ENCODE measurements at regions not wholly inside any gene's neighbourhood (a gene's known extent, or its start where the extent isn't known, plus 50 kb on each side); places are given as distances from the start of the nearest gene placed in this dataset.

DNA sequence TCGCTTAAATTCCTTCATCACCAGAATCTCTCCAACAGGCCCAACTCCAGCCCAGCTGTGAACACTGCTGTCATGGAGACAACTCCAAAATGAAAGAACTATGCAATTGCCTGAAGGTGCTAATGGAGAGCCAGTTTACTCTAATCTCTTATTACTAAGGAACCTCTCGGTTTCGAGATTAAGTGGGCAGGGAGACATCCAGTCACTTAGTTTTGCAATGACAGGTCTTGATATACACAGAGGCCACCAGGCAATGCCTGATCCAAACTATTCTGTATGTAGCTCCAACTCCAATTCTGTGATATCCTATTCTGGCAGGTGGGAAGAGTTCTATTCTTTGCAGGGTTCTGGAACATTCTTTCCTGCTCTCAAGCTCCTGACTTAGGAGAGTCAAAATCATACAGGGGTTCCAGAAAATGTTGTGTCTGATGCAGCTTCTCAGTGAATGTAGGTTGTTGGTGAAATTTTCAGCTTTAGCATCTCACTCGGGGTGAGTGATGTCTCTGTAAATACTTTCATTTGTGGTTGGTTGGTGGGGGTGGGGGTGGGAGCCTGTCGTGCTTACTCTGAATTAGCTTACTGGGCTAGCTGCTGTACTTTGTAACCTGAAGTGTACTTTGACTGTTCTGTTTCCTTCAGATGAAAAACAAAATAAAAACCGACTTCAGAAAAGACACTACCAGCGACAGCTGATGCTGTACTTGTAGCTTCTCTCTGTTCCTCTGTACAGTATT, 170.9 kb downstream of the PALM2AKAP2 start:
- Histone ChIP-seq H3K27me3 (ENCODE audit: insufficient read depth, low read length) (no peaks in the 10 kb centered on the region), H2AFZ (ENCODE audit: low read depth, low read length) (no peak overlapping the region), H3K36me3 (ENCODE audit: insufficient read depth, low read length) (no peaks in the 10 kb centered on the region), H3K4me1 (ENCODE audit: insufficient read depth, low read length) (no peaks in the 10 kb centered on the region), H3K4me3 (ENCODE audit: low read length) (no peak overlapping the region), H3K9me3 (ENCODE audit: low read length) (no peaks in the 10 kb centered on the region)

DNA sequence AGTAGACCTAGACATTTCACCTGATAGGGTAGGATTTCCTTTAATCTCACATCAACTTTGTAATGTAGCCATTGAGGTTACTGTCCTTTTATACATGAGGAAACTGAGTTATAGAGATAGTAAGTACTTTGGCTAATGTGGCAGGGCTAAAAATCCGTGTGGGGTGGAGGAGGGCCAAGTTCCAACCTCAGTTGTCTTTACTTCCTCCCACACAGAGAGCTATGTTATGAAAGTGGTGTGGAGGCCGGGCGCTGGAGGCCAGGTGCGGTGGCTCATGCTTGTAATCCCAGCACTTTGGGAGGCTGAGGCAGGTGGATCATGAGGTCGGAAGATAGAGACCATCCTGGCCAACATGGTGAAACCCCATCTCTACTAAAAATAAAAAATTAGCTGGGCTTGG, 173.3 kb downstream of the PALM2AKAP2 start:
- H3K4me1 ChIP-seq (ENCODE audit: insufficient read depth, low read length), result no peaks in the 10 kb centered on the region
- no peaks in the 10 kb centered on the region for H3K9me3 ChIP-seq (ENCODE audit: low read length)
- no peaks in the 10 kb centered on the region for H3K36me3 ChIP-seq (ENCODE audit: insufficient read depth, low read length)
- H2AFZ ChIP-seq (ENCODE audit: low read depth, low read length), result no peak overlapping the region
- no peak overlapping the region for H3K4me3 ChIP-seq (ENCODE audit: low read length)
- H3K27me3 ChIP-seq (ENCODE audit: insufficient read depth, low read length), result no peaks in the 10 kb centered on the region

DNA sequence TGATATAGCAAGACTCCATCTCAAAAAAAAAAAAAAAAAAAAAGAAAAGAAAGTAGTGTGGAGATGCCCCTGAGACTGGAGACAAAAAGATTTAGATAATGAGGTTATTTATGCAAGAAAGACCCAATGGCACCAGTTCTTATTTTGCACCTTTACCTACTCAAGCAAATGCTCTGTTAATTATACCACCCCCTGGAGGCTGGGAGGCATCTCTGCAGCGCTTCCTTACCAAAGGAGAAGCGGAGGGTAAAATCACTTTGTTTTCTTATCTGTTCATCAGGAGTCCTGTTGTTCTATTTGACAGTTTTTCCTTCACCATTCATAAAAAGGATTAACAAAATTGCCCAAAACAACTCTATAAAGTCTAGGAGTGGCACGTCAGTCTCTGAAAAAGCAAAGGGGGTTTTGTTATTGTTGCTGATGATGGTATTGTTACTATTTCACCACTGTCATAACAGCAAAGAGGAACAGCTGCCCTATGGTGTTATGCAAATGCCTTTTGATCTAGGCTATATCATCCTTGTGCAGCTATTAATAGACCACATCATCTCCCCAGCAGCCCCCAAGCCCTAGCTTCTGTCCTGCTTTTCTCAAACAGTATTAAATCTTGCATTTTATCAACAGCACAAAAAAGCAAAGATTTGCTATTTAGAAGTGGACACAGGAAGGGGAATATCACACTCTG, 174.0 kb downstream of the PALM2AKAP2 start:
- Histone ChIP-seq H3K4me3 (ENCODE audit: low read length) (no peak overlapping the region), H2AFZ (ENCODE audit: low read depth, low read length) (no peak overlapping the region), H3K4me1 (ENCODE audit: insufficient read depth, low read length) (no peaks in the 10 kb centered on the region), H3K36me3 (ENCODE audit: insufficient read depth, low read length) (no peaks in the 10 kb centered on the region), H3K9me3 (ENCODE audit: low read length) (no peaks in the 10 kb centered on the region), H3K27me3 (ENCODE audit: insufficient read depth, low read length) (no peaks in the 10 kb centered on the region)

DNA sequence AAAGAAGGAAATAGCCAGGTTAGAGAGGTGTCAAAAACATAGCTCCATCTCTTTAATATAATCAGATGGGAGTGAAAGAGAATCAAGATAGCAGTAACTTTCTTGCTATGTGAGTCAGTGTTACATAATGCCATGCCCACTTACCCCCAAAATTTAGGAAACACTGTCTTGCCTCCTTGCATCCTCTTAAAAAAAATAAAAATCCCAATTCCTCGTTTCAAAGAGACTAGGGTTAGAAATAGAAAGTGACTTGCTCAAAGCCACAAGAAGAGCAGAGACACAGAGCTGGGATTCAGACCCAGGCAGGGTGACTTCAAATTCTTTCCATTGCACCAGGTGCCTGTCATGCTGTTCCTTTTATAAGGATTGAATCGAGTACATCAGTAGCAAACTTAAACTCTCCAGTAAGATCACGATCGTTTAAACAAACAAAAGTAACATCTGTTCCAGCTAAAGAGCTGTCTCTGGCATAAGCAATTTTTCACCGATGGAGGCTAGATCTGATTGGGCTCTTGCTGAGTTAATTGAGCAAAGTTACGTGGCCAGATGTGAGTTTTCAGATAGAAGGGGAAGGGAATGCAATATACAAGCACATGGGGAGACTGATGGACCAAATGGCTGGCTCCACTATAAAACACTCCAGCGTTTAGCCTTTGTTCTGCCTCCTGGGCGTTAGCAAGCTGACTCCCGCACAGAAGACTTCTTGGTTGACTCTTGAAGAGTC, 176.9 kb downstream of the PALM2AKAP2 start:
- Histone ChIP-seq H3K36me3 (ENCODE audit: insufficient read depth, low read length) (no peaks in the 10 kb centered on the region), H3K4me3 (ENCODE audit: low read length) (no peak overlapping the region), H3K27me3 (ENCODE audit: insufficient read depth, low read length) (no peaks in the 10 kb centered on the region), H2AFZ (ENCODE audit: low read depth, low read length) (no peak overlapping the region), H3K9me3 (ENCODE audit: low read length) (no peaks in the 10 kb centered on the region), H3K4me1 (ENCODE audit: insufficient read depth, low read length) (no peaks in the 10 kb centered on the region)

DNA sequence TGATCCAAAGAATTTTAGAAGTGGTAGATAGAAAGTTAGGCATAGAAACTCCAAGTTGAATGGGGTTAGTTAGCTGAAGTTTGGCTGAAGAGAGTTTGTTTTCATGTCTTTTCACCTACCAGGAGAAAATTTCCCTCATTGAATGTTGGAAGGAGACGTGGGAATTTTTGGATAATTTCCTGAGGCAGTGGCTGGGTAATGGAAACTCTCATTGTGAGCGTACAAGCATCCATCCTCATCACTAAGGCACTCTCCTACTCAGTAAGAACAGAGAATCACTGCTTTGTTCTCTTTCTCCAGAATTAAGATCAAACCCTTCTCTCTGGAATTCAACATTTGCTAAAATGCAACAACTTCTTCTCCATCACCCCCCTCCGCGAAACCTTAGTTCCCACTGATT, 179.7 kb downstream of the PALM2AKAP2 start:
- no peaks in the 10 kb centered on the region for H3K9me3 ChIP-seq (ENCODE audit: low read length)
- H3K4me3 ChIP-seq (ENCODE audit: low read length), result no peak overlapping the region
- no peaks in the 10 kb centered on the region for H3K4me1 ChIP-seq (ENCODE audit: insufficient read depth, low read length)
- no peak overlapping the region for H2AFZ ChIP-seq (ENCODE audit: low read depth, low read length)
- H3K27me3 ChIP-seq (ENCODE audit: insufficient read depth, low read length), result no peaks in the 10 kb centered on the region
- no peaks in the 10 kb centered on the region for H3K36me3 ChIP-seq (ENCODE audit: insufficient read depth, low read length)

DNA sequence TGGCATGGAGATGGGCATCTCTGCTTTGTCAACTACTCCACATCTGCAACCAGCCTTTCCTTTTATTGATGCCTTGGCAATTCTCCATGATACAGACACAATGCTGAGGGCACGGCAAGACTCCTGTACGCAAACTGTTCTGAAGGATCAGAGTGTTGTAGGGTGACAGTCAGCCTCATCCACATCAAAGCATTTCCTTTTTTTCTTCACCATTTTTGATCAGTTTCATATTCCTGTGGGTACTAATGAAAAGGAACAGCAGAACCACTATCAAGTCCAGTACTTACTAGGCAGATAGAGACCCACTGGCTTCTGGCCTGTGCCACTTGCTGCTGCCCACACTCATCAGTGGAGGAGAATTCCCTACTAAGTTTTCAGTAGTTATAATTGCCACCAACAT, 181.6 kb downstream of the PALM2AKAP2 start:
- Histone ChIP-seq H3K4me3 (ENCODE audit: low read length) (no peak overlapping the region), H3K4me1 (ENCODE audit: insufficient read depth, low read length) (no peaks in the 10 kb centered on the region), H3K36me3 (ENCODE audit: insufficient read depth, low read length) (no peaks in the 10 kb centered on the region), H3K9me3 (ENCODE audit: low read length) (no peaks in the 10 kb centered on the region), H2AFZ (ENCODE audit: low read depth, low read length) (no peak overlapping the region), H3K27me3 (ENCODE audit: insufficient read depth, low read length) (no peaks in the 10 kb centered on the region)

DNA sequence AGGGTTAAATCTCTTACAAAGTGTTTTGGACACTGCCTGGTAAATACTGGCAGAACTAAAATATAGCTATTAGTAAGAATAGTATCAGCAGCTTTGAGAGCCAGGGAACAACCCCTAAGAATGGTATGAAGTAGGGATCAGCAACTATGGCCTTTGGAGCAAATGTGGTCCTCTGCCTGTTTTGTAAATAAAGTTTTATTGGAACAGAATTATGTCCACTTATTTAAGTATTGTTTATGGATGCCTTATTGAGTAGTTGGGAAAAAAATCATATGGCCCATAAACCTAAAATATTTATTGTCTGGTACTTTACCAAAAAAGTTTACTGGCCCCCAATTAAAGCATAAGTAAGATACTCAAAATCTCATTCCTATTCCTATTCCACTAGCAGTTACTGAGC, 182.2 kb downstream of the PALM2AKAP2 start:
- H3K27me3 ChIP-seq (ENCODE audit: insufficient read depth, low read length), result no peaks in the 10 kb centered on the region
- H3K36me3 ChIP-seq (ENCODE audit: insufficient read depth, low read length), result no peaks in the 10 kb centered on the region
- H3K4me3 ChIP-seq (ENCODE audit: low read length), result no peak overlapping the region
- no peaks in the 10 kb centered on the region for H3K4me1 ChIP-seq (ENCODE audit: insufficient read depth, low read length)
- H3K9me3 ChIP-seq (ENCODE audit: low read length), result no peaks in the 10 kb centered on the region
- no peak overlapping the region for H2AFZ ChIP-seq (ENCODE audit: low read depth, low read length)

DNA sequence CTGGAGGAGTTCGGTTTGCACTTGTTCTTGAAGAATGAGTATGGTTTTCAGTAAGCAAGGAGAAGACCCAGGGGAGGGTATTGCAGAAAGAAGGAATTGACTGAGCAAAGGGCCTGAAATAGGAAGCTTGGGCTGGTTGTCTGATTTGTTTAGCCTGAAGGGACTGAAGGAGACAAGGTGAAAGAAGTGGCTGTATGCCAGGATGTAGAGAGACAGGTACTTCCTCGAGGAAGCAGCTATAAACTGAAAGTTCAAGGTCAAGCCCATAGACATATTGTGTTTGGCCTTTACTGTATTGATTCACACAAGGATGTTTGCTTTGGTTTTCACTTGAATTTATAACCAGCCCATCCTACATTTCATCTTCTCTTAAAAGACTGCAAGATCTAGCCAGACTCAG, 183.1 kb downstream of the PALM2AKAP2 start:
- Histone ChIP-seq H3K27me3 (ENCODE audit: insufficient read depth, low read length) (no peaks in the 10 kb centered on the region), H3K4me1 (ENCODE audit: insufficient read depth, low read length) (no peaks in the 10 kb centered on the region), H3K9me3 (ENCODE audit: low read length) (no peaks in the 10 kb centered on the region), H3K36me3 (ENCODE audit: insufficient read depth, low read length) (no peaks in the 10 kb centered on the region), H2AFZ (ENCODE audit: low read depth, low read length) (no peak overlapping the region), H3K4me3 (ENCODE audit: low read length) (no peak overlapping the region)

DNA sequence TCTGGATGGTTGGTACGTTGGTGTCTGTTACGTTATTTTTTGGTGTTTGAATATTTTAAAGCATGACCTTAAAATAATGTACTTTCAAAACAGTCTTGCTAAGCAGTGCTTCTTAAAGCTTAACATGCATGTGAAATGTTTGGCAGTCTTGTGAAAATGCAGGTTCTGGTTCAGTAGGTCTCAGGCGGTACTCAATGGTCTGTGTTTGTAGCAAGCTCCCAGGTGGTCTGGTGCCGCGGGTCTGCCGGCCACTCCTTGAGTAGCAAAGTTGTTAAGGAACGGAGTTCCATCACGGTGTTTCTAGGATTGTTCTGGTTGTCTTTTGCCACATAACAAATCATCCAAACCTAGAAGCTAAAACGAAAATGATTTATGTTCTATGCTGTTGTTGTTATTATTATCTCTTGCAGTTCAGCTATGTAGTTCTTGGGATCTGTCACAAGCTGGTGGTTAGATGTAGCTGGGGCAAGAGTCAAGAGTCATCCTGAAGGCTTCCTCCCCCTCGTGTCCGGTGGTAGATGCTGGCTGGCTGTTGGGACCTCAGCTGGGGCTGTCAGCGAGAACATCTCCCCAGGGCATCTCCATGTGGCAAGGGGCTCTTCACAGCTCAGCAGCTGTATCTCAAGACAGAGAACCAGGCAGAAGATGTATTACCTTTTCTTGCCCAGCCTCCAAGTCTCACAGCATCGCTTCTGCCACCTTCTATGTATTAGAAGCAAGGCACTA, 186.8 kb downstream of the PALM2AKAP2 start:
- Histone ChIP-seq H2AFZ (ENCODE audit: low read depth, low read length) (no peak overlapping the region), H3K36me3 (ENCODE audit: insufficient read depth, low read length) (no peaks in the 10 kb centered on the region), H3K27me3 (ENCODE audit: insufficient read depth, low read length) (no peaks in the 10 kb centered on the region), H3K4me1 (ENCODE audit: insufficient read depth, low read length) (peaks cover 6% of the 10 kb centered on the region), H3K4me3 (ENCODE audit: low read length) (no peak overlapping the region), H3K9me3 (ENCODE audit: low read length) (no peaks in the 10 kb centered on the region)

DNA sequence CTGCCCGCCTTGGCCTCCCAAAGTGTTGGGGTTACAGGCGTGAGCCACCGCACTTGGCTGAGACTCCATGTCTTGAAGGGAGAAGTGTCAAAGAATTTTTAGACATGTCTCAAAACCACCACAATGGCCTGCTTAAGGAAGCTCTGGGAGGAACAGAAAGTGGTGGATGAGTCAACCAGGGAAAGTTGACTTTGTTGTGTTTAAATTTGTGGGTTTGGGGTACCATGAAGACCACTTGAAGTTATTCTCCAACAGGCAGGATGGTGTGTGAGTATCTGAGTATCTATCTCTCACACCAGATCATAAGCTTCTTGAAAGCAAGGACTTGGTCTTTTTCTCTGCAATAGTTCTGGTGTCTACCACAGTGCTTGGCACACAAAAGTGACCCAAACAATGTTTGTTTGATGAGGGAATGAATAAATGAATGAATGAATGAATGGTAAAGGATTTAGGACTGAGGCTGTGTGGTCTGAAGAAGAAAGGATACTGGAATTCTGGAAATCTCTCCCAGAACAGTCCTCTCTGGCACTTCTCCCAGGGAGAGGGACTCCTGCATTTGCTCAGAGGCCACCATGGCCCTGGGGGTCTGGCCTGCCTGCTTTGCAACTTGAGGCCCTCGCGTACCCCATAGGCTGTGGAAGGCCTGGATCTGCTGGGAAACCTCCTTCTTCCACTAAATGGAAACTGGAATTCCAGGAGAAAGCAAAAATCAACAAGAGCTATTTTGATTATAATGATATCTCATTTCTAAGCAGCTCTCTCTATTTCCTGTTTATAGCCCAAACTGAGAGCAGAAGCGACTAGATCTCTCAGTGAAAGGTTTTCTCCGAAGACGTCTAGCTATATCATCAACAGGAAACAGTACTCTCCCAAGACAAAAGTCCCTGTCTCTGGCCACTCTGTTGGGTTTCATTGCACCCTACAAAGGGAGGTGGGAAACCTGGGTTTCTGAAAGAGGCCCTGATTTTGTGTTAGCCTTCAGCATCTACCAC, 187.9 kb downstream of the PALM2AKAP2 start:
- H2AFZ ChIP-seq (ENCODE audit: low read depth, low read length), result no peak overlapping the region
- H3K4me1 ChIP-seq (ENCODE audit: insufficient read depth, low read length), result peaks cover 6% of the 10 kb centered on the region
- no peaks in the 10 kb centered on the region for H3K27me3 ChIP-seq (ENCODE audit: insufficient read depth, low read length)
- H3K4me3 ChIP-seq (ENCODE audit: low read length), result no peak overlapping the region
- H3K36me3 ChIP-seq (ENCODE audit: insufficient read depth, low read length), result no peaks in the 10 kb centered on the region
- H3K9me3 ChIP-seq (ENCODE audit: low read length), result no peaks in the 10 kb centered on the region

DNA sequence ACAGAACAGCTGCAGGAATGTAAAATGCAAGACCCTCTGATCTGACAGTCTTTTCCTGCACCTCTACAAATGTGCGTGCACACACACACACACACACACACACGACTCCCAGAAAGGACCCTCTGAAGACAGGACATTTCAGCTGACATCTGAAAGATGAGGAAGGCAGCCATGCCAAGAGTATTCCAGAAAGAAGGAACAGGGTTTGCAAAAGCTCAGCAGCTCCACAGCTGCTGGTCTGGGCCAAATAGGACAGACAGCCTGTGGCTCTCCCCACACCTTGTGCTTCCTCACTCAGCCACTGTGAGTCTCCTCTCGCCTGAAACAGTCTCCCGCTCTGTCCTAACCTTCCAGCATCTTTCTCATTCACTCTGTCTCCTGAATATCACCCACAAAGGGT, 189.0 kb downstream of the PALM2AKAP2 start:
- no peaks in the 10 kb centered on the region for H3K36me3 ChIP-seq (ENCODE audit: insufficient read depth, low read length)
- peaks cover 6% of the 10 kb centered on the region for H3K4me1 ChIP-seq (ENCODE audit: insufficient read depth, low read length)
- no peaks in the 10 kb centered on the region for H3K9me3 ChIP-seq (ENCODE audit: low read length)
- H3K4me3 ChIP-seq (ENCODE audit: low read length), result no peak overlapping the region
- no peak overlapping the region for H2AFZ ChIP-seq (ENCODE audit: low read depth, low read length)
- H3K27me3 ChIP-seq (ENCODE audit: insufficient read depth, low read length), result no peaks in the 10 kb centered on the region

DNA sequence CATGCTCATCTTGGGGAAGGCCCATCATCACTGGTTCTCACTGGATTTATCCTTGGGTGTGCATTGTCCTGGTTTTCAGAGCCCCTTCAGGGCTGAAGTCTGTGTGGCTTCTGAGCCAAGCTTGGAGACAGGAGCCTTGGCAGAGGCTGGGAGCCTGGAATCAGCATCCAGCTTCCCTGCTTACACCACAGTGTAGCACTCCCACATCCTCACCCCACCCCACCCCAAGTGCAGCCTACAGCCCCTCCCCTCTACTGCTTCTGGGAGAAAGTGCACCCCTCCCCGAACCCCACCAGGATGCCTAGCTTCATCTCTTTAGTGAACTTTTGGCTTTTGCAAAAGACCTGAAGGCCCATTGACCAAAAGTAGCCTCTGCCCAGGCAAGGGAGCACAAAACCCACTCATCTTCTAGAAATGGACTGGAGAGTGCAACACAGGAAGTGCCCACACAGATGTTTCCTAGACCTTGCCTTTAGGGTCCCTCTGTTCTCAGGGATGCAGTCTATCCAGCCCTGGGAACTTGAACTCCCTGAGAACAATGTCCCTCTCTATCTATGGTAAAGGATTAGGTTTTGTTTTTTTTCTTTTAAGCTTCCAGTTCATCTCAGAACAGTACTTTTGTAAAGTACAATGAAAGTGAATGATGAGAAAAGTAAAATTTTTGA, 189.7 kb downstream of the PALM2AKAP2 start:
- no peaks in the 10 kb centered on the region for H3K9me3 ChIP-seq (ENCODE audit: low read length)
- H2AFZ ChIP-seq (ENCODE audit: low read depth, low read length), result no peak overlapping the region
- no peaks in the 10 kb centered on the region for H3K36me3 ChIP-seq (ENCODE audit: insufficient read depth, low read length)
- H3K4me3 ChIP-seq (ENCODE audit: low read length), result no peak overlapping the region
- H3K27me3 ChIP-seq (ENCODE audit: insufficient read depth, low read length), result no peaks in the 10 kb centered on the region
- peaks cover 6% of the 10 kb centered on the region for H3K4me1 ChIP-seq (ENCODE audit: insufficient read depth, low read length)

Measured in neuron (in vitro differentiated cells).